H9 (cell line): ENCODE measurements at regions not wholly inside any gene's neighbourhood (a gene's known extent, or its start where the extent isn't known, plus 50 kb on each side); places are given as distances from the start of the nearest gene placed in this dataset.

Source experiments
- DNase-seq: peaks from one replicate; pipeline ENCODE4 v3.0.0-alpha.2; 2017
- H2AFZ ChIP-seq: one replicate; pipeline ENCODE4 v1.6.1; 2013; ENCODE audit warnings: mild to moderate bottlenecking, low read length, control low read depth, moderate library complexity
- H2AK5ac ChIP-seq: 2 replicates; pipeline ENCODE4 v1.6.1; 2013; ENCODE audit warnings: low read length, control low read depth, mixed read lengths; ENCODE audit not compliant: insufficient read length
- H2BK120ac ChIP-seq: one replicate; pipeline ENCODE4 v1.6.1; 2013; ENCODE audit warnings: low read depth, mild to moderate bottlenecking, low read length, control low read depth, inconsistent platforms; ENCODE audit not compliant: poor library complexity, severe bottlenecking
- H2BK12ac ChIP-seq: 2 replicates; pipeline ENCODE4 v1.6.1; 2013; ENCODE audit warnings: low read length, control low read depth, mixed read lengths, low read depth; ENCODE audit not compliant: insufficient read length
- H2BK15ac ChIP-seq: 2 replicates; pipeline ENCODE4 v1.6.1; 2013; ENCODE audit warnings: low read depth, low read length, control low read depth
- H2BK20ac ChIP-seq: one replicate; pipeline ENCODE4 v1.6.1; 2013; ENCODE audit warnings: low read depth, mild to moderate bottlenecking, low read length, control low read depth, inconsistent platforms; ENCODE audit not compliant: poor library complexity, severe bottlenecking
- H2BK5ac ChIP-seq: 2 replicates; pipeline ENCODE4 v1.6.1; 2013; ENCODE audit warnings: low read length, control low read depth, mixed read lengths; ENCODE audit not compliant: insufficient read length
- H3K14ac ChIP-seq: 2 replicates; pipeline ENCODE4 v1.6.1; 2013; ENCODE audit warnings: low read length, control low read depth; ENCODE audit not compliant: insufficient read depth
- H3K18ac ChIP-seq: 2 replicates; pipeline ENCODE4 v1.6.1; 2013; ENCODE audit warnings: low read depth, mild to moderate bottlenecking, mixed read lengths, low read length, control low read depth; ENCODE audit not compliant: insufficient read length
- H3K23ac ChIP-seq: 2 replicates; pipeline ENCODE4 v1.6.1; 2013; ENCODE audit warnings: low read length, control low read depth, mixed read lengths, low read depth; ENCODE audit not compliant: insufficient read length
- H3K23me2 ChIP-seq: 2 replicates; pipeline ENCODE4 v1.6.1; 2013; ENCODE audit warnings: low read depth, mild to moderate bottlenecking, mixed read lengths, low read length, control low read depth; ENCODE audit not compliant: insufficient read length, poor library complexity, severe bottlenecking
- H3K27ac ChIP-seq: 2 replicates; pipeline ENCODE4 v1.5.1; 2013; ENCODE audit warnings: low read length, control low read depth, mixed read lengths, low read depth; ENCODE audit not compliant: insufficient read length
- H3K27me3 ChIP-seq: 2 replicates; pipeline ENCODE4 v1.6.1; 2013; ENCODE audit warnings: low read length, control low read depth, inconsistent platforms; ENCODE audit not compliant: insufficient read depth
- H3K4ac ChIP-seq: 2 replicates; pipeline ENCODE4 v1.6.1; 2013; ENCODE audit warnings: low read depth, mild to moderate bottlenecking, control low read depth, inconsistent platforms, low read length, moderate library complexity
- H3K4me1 ChIP-seq: 2 replicates; pipeline ENCODE4 v1.6.1; 2013; ENCODE audit warnings: low read length, control low read depth, inconsistent platforms; ENCODE audit not compliant: insufficient read depth
- H3K4me2 ChIP-seq: 2 replicates; pipeline ENCODE4 v1.6.1; 2013; ENCODE audit warnings: low read length, control low read depth, mixed read lengths; ENCODE audit not compliant: insufficient read length, insufficient read depth
- H3K56ac ChIP-seq: 2 replicates; pipeline ENCODE4 v1.6.1; 2013; ENCODE audit warnings: low read depth, mild to moderate bottlenecking, mixed read lengths, low read length, control low read depth; ENCODE audit not compliant: insufficient read length
- H3K79me1 ChIP-seq: 2 replicates; pipeline ENCODE4 v1.6.1; 2013; ENCODE audit warnings: low read depth, mild to moderate bottlenecking, moderate library complexity, low read length, control low read depth, inconsistent platforms; ENCODE audit not compliant: insufficient read depth, poor library complexity, severe bottlenecking
- H3K79me2 ChIP-seq: 2 replicates; pipeline ENCODE4 v1.6.1; 2013; ENCODE audit warnings: low read length, control low read depth, inconsistent platforms; ENCODE audit not compliant: insufficient read depth
- H3K9ac ChIP-seq: 2 replicates; pipeline ENCODE4 v1.6.1; 2013; ENCODE audit warnings: low read length, control low read depth, mixed read lengths; ENCODE audit not compliant: insufficient read length; ENCODE audit errors: extremely low read depth
- H3K9me3 ChIP-seq: one replicate; pipeline ENCODE4 v1.6.1; 2013; ENCODE audit warnings: low read depth, low read length, inconsistent platforms; ENCODE audit not compliant: control insufficient read depth
- H3T11ph ChIP-seq: one replicate; pipeline ENCODE4 v1.6.1; 2013; ENCODE audit warnings: mild to moderate bottlenecking, low read length, control low read depth, inconsistent platforms
- H4K20me1 ChIP-seq: one replicate; pipeline ENCODE4 v1.6.1; 2013; ENCODE audit not compliant: control insufficient read depth, insufficient read length, insufficient read depth
- H4K5ac ChIP-seq: 2 replicates; pipeline ENCODE4 v1.6.1; 2013; ENCODE audit warnings: low read depth, mild to moderate bottlenecking, mixed read lengths, low read length, control low read depth; ENCODE audit not compliant: insufficient read length
- H4K8ac ChIP-seq: replicated peaks from 2 replicates; pipeline ENCODE4 v1.6.1; 2013; ENCODE audit warnings: low read length, control low read depth, mixed read lengths, low read depth; ENCODE audit not compliant: insufficient read length
- H4K91ac ChIP-seq: 2 replicates; pipeline ENCODE4 v1.6.1; 2013; ENCODE audit warnings: low read depth, mild to moderate bottlenecking, moderate library complexity, mixed read lengths, low read length, control low read depth; ENCODE audit not compliant: insufficient read length
- H3K27ac Mint-ChIP-seq, 3 experiments: 2 replicates in 2 of 3; 3 replicates in 1 of 3; pipeline ENCODE4 v1.8.0; 2020 to 2021; ENCODE audit warnings: mixed read lengths in 3 of 3, mild to moderate bottlenecking in 1 of 3, moderate library complexity in 1 of 3
- H3K27me3 Mint-ChIP-seq: 2 replicates; pipeline ENCODE4 v1.8.0; 2021; ENCODE audit warnings: low read depth, mild to moderate bottlenecking, moderate library complexity, mixed read lengths
- H3K36me3 Mint-ChIP-seq, 3 experiments: 2 replicates in 2 of 3; 3 replicates in 1 of 3; pipeline ENCODE4 v1.8.0; 2020 to 2021; ENCODE audit warnings: low read depth in 3 of 3, mixed read lengths in 3 of 3; ENCODE audit not compliant: insufficient read depth in 1 of 3
- H3K4me1 Mint-ChIP-seq, 2 experiments: 2 replicates each; pipeline ENCODE4 v1.8.0; 2020; ENCODE audit warnings: mixed read lengths in 2 of 2
- H3K4me3 Mint-ChIP-seq, 2 experiments: 2 replicates in 1 of 2; 3 replicates in 1 of 2; pipeline ENCODE4 v1.8.0; 2020 to 2021; ENCODE audit warnings: mild to moderate bottlenecking in 2 of 2, mixed read lengths in 2 of 2, moderate library complexity in 1 of 2
- H3K9me3 Mint-ChIP-seq, 2 experiments: 2 replicates in 1 of 2; 3 replicates in 1 of 2; pipeline ENCODE4 v1.8.0; 2020; ENCODE audit warnings: mild to moderate bottlenecking in 2 of 2, mixed read lengths in 2 of 2, moderate library complexity in 1 of 2
- WGBS: extraction: QIAGEN DNeasy Blood & Tissue Kit; methylation state at CpG from one replicate; pipeline ENCODE4 v1.1.7; 2013; ENCODE audit warnings: missing lambda C conversion rate, low lambda C conversion rate, mixed read lengths; ENCODE audit not compliant: insufficient read length; ENCODE audit errors: extremely low coverage; 5-methylcytosine and 5-hydroxymethylcytosine counted together
- TF ChIP-seq, protein P1 (sequence below): fragments of 200-600 bp; sonication (generic); conservative IDR thresholded peaks from 3 replicates; pipeline ENCODE4 v1.8.0; 2021; ENCODE audit warnings: antibody characterized with exemption, mild to moderate bottlenecking

DNA sequence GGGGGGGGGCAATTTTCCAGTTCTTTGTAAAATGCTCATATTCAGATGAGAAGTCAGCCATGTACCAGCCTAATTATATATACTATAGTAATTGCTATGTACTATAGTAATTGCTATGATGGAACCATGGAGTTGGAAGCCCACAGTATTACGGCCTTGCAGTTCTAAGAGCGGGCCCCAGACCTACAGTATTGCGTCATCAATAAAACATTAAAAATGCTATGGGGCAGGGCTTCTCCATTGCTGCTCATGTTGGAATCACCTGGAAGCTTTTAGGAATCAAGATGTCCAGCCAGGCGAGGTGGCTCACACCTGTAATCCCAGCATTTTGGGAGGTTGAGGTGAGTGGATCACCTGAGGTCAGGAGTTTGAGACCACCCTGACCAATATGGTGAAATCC lies 443.7 kb upstream of the GRM7 start:
- no peak for DNase-seq
- H4K5ac ChIP-seq: no peak overlapping the region
- no peak overlapping the region for H2BK5ac ChIP-seq
- no peak overlapping the region for H3K27ac Mint-ChIP-seq
- H3K79me2 ChIP-seq: no peaks in the 10 kb centered on the region
- H4K91ac ChIP-seq: no peak overlapping the region
- H3K27me3 ChIP-seq: no peaks in the 10 kb centered on the region
- H3K4me1 Mint-ChIP-seq: peaks cover 11% of the 10 kb centered on the region in 2 experiments
- no peak overlapping the region for H3K14ac ChIP-seq
- no peaks in the 10 kb centered on the region for H3K79me1 ChIP-seq
- no peak overlapping the region for H2BK120ac ChIP-seq
- H3K4ac ChIP-seq: no peak overlapping the region
- no peak overlapping the region for H3K4me3 Mint-ChIP-seq
- no peak overlapping the region for H3K23ac ChIP-seq
- peaks cover 3% of the 10 kb centered on the region; the same call in 1 of the 2 replicates for H3K4me1 ChIP-seq
- no CpG with 5 or more reads among the region's 4 CpGs for WGBS
- H3T11ph ChIP-seq: no peak overlapping the region
- no peaks in the 10 kb centered on the region for H4K20me1 ChIP-seq
- no peak overlapping the region for H3K18ac ChIP-seq
- H3K23me2 ChIP-seq: no peaks in the 10 kb centered on the region
- H3K27ac ChIP-seq: no peak overlapping the region
- H2BK15ac ChIP-seq: no peak overlapping the region
- H2BK20ac ChIP-seq: no peak overlapping the region
- H3K9ac ChIP-seq: no peak overlapping the region
- no peak overlapping the region for H2BK12ac ChIP-seq
- H3K36me3 Mint-ChIP-seq: no peaks in the 10 kb centered on the region
- no peak overlapping the region for H3K4me2 ChIP-seq
- H3K9me3 Mint-ChIP-seq: no peaks in the 10 kb centered on the region; a peak in 1 of 5 replicates
- H2AK5ac ChIP-seq: no peak overlapping the region
- no peaks in the 10 kb centered on the region for H3K27me3 Mint-ChIP-seq
- H4K8ac ChIP-seq: no peak overlapping the region
- TF ChIP-seq, protein P1, sequence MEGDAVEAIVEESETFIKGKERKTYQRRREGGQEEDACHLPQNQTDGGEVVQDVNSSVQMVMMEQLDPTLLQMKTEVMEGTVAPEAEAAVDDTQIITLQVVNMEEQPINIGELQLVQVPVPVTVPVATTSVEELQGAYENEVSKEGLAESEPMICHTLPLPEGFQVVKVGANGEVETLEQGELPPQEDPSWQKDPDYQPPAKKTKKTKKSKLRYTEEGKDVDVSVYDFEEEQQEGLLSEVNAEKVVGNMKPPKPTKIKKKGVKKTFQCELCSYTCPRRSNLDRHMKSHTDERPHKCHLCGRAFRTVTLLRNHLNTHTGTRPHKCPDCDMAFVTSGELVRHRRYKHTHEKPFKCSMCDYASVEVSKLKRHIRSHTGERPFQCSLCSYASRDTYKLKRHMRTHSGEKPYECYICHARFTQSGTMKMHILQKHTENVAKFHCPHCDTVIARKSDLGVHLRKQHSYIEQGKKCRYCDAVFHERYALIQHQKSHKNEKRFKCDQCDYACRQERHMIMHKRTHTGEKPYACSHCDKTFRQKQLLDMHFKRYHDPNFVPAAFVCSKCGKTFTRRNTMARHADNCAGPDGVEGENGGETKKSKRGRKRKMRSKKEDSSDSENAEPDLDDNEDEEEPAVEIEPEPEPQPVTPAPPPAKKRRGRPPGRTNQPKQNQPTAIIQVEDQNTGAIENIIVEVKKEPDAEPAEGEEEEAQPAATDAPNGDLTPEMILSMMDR: no peak
- H3K9me3 ChIP-seq: no peaks in the 10 kb centered on the region
- no peak overlapping the region for H2AFZ ChIP-seq
- H3K56ac ChIP-seq: no peak overlapping the region
